Central memory CD4-positive, alpha-beta T cell (primary cell): ENCODE measurements at regions not wholly inside any gene's neighbourhood (a gene's known extent, or its start where the extent isn't known, plus 50 kb on each side); places are given as distances from the start of the nearest gene placed in this dataset.
"Not testable (repeated sequence)": the region's sequence is repeated elsewhere in the genome, so short reads cannot be mapped to it uniquely, and the experiment has no call there.

Source experiments
- DNase-seq: peaks from one replicate; pipeline ENCODE4 v3.0.0; 2022

- DNase-seq: no peak
Observed at GRCh38 chr18:1150344-1150743, 245.7 kb downstream of the ADCYAP1 start.

DNA sequence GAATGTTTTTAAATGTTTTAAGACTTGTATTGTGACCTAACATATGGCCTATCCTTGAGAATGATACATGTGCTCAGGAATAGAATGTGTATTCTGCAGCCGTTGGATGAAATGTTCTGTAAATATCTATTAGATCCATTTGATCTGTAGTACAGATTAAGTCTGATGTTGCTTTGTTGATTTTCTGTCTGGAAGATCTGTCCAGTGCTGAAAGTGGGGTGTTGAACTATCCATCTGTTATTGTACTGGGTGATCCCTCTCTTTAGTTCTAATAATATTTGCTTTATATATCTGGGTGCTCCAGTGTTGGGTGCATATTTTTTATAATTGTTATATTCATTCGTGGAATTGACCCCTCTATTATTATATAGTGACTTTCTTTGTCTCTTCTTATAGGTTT, 248.3 kb downstream of the ADCYAP1 start:
- not testable (repeated sequence) for DNase-seq

DNA sequence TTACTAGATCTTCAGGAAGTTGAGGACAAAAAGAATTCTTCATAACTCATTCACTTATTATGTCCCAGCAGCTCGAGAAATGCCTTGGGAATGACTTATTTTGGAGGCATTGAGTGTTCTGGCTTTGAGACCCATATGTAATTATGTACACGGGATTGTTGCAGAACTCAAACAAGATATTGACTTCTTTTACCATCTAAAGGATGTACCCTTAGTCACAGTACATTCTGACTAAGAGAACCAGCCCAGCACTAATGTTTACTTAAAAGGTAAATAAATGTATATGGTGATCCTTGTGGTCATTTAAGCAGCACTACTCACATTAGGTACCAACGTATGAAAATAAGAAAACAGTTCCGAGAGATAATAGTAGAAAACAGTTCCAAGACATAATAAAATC, 268.9 kb downstream of the ADCYAP1 start:
- no peak for DNase-seq

GRCh38 chr18:1177232-1177631, 272.6 kb downstream of the ADCYAP1 start:
- no peak for DNase-seq

DNA sequence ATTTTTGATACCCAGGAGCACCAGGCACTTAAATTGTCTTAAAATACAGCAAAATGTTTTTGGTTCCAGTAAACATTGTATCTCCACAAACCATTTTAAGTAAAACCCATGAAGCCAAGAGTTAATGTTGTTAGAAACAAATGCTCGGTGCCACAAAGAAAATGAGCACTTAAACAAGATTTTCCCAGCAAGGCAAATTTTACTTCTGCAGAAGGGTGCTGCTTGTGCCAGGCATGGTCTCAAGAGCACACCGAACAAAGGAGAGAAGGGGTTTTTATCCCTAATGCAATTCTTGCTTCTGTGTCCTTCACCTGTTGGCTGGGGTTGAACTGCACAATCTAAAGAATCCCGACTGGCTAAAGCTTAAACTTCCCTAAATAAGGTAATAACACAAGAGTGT, 286.7 kb downstream of the ADCYAP1 start:
- no peak for DNase-seq

GRCh38 chr18:1213126-1213525, 308.5 kb downstream of the ADCYAP1 start:
- DNase-seq: no peak

- DNase-seq: no peak
Observed at GRCh38 chr18:1222880-1223279, 318.2 kb downstream of the ADCYAP1 start.

- no peak for DNase-seq
Observed at GRCh38 chr18:1227025-1227424, 322.4 kb downstream of the ADCYAP1 start.

GRCh38 chr18:1229634-1230033, 325.0 kb downstream of the ADCYAP1 start:
- no peak for DNase-seq

DNA sequence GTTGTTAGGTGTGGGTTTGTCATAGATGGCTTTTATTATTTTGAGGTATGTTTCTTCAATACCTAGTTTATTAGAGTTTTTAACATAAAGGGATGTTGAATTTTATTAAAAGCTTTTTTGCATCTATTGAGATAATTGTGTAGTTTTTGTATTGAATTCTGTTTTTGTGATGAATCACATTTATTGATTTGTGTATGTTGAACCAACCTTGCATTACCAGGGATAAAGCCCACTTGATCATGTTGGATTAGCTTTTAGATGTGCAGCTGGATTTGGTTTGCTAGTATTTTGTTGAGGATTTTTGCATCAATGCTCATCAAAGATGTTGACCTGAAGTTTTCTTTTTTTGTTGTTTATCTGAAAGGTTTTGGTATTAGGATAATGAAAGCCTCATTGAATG, 328.2 kb downstream of the ADCYAP1 start:
- no peak for DNase-seq

GRCh38 chr18:1240701-1241100, 336.0 kb downstream of the ADCYAP1 start:
- DNase-seq: no peak

DNA sequence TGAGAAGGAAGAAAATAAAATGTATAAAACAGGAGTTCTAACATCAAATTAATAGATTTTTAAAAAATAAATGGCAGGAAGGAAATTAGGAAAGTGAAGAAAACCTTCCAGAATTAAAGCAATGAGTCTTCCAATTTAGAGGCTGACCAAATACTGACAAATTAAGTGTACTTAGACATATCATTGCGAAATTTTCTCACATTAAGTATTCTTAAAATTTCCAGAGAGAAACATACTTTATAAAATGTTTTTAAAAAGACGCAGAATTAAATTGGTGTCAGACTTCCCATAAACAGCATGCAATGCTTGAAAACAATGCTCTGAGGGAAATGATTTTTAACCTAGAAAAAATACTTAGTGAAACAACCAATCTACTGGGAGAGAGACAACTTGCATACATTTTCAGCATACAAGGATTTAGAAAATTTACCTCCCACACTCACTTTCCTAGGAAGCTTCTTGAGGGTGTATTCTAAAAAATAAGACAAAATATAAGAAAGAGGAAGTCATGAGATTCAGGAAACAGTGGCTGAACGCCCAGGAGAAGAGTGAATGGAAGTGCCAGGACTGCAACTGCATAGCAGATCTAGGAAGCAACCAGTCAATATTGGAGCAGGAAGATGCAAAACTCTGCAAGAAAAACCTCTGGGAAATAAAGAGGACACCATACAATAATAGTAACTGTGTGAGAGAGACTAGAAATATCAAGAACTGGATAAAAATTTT, 339.9 kb downstream of the ADCYAP1 start:
- no peak for DNase-seq

DNA sequence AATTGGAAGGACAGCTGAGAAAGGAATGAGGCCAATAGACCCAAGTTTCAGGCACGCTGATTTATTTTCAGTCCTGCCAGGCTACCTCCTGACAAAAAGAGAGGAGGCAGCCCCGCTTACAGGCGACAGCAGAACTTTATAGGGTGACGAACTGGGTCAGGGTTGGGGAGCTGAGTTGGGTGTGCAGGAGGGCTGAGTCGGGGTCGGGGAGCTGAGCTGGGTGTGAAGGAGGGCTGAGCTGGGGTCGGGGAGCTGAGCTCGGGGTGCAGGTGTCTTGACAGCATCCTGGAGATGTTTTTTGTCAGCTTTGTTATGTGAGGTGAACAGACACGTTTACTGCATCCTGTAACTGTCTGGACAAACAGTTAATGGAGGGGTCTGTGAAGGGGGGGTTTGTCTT, 342.2 kb downstream of the ADCYAP1 start:
- no peak for DNase-seq

GRCh38 chr18:1252534-1252933, 347.9 kb downstream of the ADCYAP1 start:
- DNase-seq: no peak

- DNase-seq: no peak
Observed at GRCh38 chr18:1252936-1253335, 348.3 kb downstream of the ADCYAP1 start.

- DNase-seq: no peak
Observed at GRCh38 chr18:1253827-1254226, 349.2 kb downstream of the ADCYAP1 start.

- no peak for DNase-seq
Observed at GRCh38 chr18:1261054-1261453, 356.4 kb downstream of the ADCYAP1 start.

DNA sequence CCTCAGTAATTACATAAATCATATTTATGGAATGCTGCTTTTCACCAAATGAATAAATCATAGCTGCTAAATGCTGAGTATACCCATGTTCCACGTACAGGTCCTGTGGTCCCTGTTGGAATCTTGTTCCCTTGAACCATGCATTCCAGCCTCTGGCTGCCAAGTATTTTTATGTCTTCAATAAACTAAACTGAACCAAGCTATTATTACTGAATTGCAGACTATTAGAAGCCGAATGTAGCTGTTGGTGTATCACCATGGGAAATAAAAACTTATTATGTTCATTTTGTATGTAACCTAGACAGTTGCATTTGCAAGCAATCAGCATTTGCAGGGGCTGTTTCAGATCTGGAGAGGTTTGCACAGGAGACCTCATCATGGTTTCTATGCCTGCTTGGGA, 362.4 kb downstream of the ADCYAP1 start:
- no peak for DNase-seq

DNA sequence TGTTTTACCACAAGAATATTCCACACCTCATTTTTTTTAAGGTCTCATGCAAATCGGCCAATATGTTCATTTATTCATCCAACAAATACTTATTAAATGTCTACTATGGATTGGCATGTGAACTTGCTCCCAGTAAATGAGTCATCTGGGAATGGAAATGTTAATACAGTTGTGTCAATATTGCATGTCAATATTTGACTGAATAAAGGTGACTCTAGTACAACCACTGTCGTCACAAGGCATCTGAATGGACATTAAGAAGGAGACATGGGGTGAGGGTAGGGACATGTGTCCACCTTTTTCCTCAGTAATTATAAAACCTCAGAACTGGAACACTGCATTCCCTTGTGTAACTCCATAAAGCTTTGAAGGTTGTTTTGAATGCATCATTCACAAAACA, 365.4 kb downstream of the ADCYAP1 start:
- DNase-seq: no peak

- DNase-seq: no peak
Observed at GRCh38 chr18:1273469-1273868, 368.8 kb downstream of the ADCYAP1 start.

- DNase-seq: no peak
Observed at GRCh38 chr18:1292167-1292566, 387.5 kb downstream of the ADCYAP1 start.

DNA sequence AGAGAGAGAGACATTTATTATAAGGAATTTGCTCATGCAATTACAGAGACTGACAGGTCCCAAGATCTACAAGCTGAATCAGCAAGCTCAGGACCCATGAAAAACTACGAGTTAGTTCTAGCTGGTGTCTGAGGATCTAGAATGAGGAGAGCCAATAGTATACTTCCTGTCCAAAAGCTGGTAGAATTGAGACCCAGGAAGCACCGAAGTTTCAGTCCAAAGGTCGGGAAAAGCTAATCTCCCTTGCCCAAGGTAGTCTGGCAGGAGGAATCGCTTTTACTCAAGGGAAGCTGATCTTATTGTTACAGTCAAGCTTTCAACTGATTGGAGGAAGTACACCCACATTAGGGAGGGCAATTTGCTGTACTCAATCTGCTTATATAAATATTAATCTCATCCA, 389.6 kb downstream of the ADCYAP1 start:
- DNase-seq: no peak

DNA sequence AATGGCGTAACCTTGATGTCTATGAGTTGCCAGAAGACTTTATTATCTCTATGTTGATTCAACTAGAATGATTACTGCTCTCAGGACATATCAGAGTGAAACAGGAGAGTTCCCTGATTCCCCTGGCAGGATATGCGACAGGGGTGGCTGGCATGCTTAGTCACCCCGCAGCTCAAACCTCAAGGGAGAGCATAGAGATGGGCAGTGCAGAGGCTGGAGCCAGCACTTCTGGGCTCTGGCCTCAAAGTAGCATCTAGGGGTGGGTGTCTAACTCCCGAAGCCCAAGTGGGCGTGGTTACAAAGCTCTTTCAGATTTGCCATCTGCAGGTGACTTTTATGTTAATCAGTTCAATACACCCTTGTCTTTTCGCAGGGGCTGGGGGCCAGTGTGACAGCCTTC, 391.6 kb downstream of the ADCYAP1 start:
- DNase-seq: no peak

- no peak for DNase-seq
Observed at GRCh38 chr18:1302861-1303260, 398.2 kb downstream of the ADCYAP1 start.

DNA sequence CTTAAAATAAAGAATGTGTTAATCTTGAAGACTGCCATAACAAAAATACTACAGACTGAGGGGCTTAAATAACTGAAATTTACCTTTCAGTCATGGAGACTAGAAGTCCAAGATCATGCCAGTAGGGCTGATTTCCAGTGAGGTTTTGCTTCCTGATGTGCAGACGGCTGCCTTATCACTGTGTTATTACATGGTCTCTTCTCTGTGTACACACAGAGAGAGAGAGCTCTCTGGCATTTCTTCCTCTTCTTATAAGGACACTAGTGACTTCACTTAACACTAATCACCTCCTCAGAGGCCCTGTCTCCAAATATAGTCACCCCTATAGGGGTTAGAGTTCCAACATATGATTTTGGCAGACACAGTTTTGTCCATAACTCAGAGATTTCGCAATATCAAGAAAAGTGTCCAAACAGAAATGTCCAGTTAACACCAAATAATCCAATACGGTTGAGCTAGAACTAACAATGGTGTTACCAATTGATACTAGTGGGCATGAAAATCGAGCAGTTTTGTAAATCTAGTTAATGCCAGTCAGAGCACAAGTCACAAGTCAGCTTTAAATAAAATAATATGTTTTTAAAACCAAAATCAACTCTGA, 399.8 kb downstream of the ADCYAP1 start:
- no peak for DNase-seq
